MM.1S (cell line): ENCODE measurements at regions not wholly inside any gene's neighbourhood (a gene's known extent, or its start where the extent isn't known, plus 50 kb on each side); places are given as distances from the start of the nearest gene placed in this dataset.

Source experiments
- EZH2 ChIP-seq: fragments of 300-600 bp; sonication (generic); optimal IDR thresholded peaks from 2 replicates; pipeline ENCODE3; 2017; ENCODE audit warnings: low read depth, mild to moderate bottlenecking, antibody characterized with exemption, low read length, mixed read lengths
- EZH2phosphoT487 ChIP-seq: fragments of 300-600 bp; sonication (generic); IDR thresholded peaks from 2 replicates; pipeline ENCODE4 v1.6.1; 2018; ENCODE audit warnings: antibody characterized with exemption, low read length
- TF ChIP-seq, protein P1 (sequence below): fragments of 300-600 bp; sonication (generic); IDR thresholded peaks from 2 replicates; pipeline ENCODE4 v1.5.1; 2016; ENCODE audit warnings: antibody characterized with exemption, low read length, mixed read lengths

DNA sequence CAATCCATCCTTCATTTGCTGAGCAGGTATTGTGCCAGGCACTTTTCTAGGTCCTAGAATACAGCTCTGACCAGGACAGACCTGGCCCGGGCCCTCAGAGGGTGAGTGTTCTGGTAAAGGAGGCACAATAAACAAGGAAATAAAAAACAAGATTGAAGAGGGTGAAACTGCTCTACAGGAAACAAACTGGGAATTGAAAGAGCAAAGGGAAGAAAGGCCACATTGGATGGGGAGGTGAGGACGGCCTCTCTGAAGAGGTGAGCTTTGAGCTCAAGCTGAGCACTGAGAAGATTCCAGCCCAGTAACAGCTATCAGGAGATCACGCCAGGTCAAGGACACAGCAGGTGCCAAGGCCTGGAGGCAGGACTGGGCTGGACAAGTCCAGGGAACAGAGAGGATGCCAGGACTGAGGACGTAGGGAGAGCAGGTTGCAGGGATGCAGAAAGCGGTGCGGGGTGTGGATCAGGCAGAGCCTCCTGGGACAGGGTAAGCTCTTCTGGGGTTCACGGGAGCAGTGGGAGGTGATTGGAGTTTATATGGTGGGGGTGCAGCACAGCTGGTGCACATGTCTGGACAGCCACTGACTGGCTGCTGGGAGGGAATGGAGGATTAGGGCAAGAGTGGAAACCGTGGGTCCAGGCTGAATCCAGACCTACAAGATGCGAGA lies 433.3 kb downstream of the PREX1 start:
- TF ChIP-seq, protein P1, sequence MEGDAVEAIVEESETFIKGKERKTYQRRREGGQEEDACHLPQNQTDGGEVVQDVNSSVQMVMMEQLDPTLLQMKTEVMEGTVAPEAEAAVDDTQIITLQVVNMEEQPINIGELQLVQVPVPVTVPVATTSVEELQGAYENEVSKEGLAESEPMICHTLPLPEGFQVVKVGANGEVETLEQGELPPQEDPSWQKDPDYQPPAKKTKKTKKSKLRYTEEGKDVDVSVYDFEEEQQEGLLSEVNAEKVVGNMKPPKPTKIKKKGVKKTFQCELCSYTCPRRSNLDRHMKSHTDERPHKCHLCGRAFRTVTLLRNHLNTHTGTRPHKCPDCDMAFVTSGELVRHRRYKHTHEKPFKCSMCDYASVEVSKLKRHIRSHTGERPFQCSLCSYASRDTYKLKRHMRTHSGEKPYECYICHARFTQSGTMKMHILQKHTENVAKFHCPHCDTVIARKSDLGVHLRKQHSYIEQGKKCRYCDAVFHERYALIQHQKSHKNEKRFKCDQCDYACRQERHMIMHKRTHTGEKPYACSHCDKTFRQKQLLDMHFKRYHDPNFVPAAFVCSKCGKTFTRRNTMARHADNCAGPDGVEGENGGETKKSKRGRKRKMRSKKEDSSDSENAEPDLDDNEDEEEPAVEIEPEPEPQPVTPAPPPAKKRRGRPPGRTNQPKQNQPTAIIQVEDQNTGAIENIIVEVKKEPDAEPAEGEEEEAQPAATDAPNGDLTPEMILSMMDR, result no peak
- no peak for TF ChIP-seq EZH2
- TF ChIP-seq EZH2phosphoT487, result no peak
